HCT116 (cell line): ENCODE measurements at regions not wholly inside any gene's neighbourhood (a gene's known extent, or its start where the extent isn't known, plus 50 kb on each side); places are given as distances from the start of the nearest gene placed in this dataset.

Source experiments
- ATAC-seq: fragments of 200-7000 bp; cut with Tn5 transposase; 2 replicates; pipeline ENCODE4 v1.9.1; 2020; ENCODE audit warnings: mild to moderate bottlenecking, moderate library complexity
- BruUV-seq: library from RNA; stranded (reverse); fragments of 400-500 nt; replicated peaks from 2 replicates; lab custom pipeline; 2021; lab: Mats Ljungman, UMichigan
- CTCF ChIA-PET: fragments of 300-600 bp; sonication (Branson Sonifier 250); formaldehyde crosslinking; loops from one replicate; lab custom pipeline; 2021; ENCODE audit warnings: antibody characterized with exemption; lab: Charles Lee
- POLR2A ChIA-PET: fragments of 300-600, 350-600 bp; sonication (Branson Sonifier 250); formaldehyde crosslinking; loops from one replicate; lab custom pipeline; 2021; ENCODE audit warnings: antibody characterized with exemption; lab: Charles Lee
- RAD21 ChIA-PET, 2 experiments: fragments of 300-600 bp; sonication (Branson Sonifier 250); formaldehyde crosslinking; loops; one replicate each; lab custom pipeline; 2023; ENCODE audit warnings: low total read pairs in 2 of 2; ENCODE audit not compliant: uncharacterized antibody in 2 of 2, unreplicated experiment in 2 of 2, low non-redundant PET in 1 of 2; lab: Charles Lee
- DNase-seq: peaks from one replicate; pipeline ENCODE4 v3.0.0-alpha.2; 2010; ENCODE audit warnings: low read depth, low spot score
- H2AFZ ChIP-seq: fragments of 200-600 bp; shearing (Covaris generic), sonication (generic); 2 replicates; pipeline ENCODE4 v1.6.1; 2017; ENCODE audit warnings: low read depth, mixed run types, mixed read lengths, antibody characterized with exemption, low read length; ENCODE audit not compliant: poor library complexity, severe bottlenecking
- H3K27ac ChIP-seq: 2 replicates; pipeline ENCODE4 v1.5.1; 2012; ENCODE audit warnings: low read depth, low read length
- H3K27me3 ChIP-seq: fragments of 200-600 bp; sonication (generic); 2 replicates; pipeline ENCODE4 v1.6.1; 2016; ENCODE audit warnings: mixed run types, low read length, mixed read lengths; ENCODE audit not compliant: insufficient read depth
- H3K36me3 ChIP-seq, 2 experiments: fragments of 200-500 bp in 1 of 2; fragments of 200-600 bp in 1 of 2; sonication (Bioruptor generic) in 1 of 2; sonication (generic) in 1 of 2; 2 replicates each; pipeline versions ENCODE4 v1.5.1 to v1.6.1; 2014 to 2016; ENCODE audit warnings: low read length in 2 of 2, inconsistent platforms in 1 of 2, mixed read lengths in 1 of 2, mixed run types in 1 of 2; ENCODE audit not compliant: insufficient read depth in 2 of 2, control insufficient read depth in 1 of 2
- H3K4me1 ChIP-seq, 2 experiments: fragments of 200-600 bp in 1 of 2; sonication (generic) in 1 of 2; 2 replicates each; pipeline versions ENCODE4 v1.5.1 to v1.6.1; 2012 to 2017; ENCODE audit warnings: low read length in 2 of 2, inconsistent platforms in 1 of 2, mild to moderate bottlenecking in 1 of 2, mixed read lengths in 1 of 2, mixed run types in 1 of 2, moderate library complexity in 1 of 2; ENCODE audit not compliant: insufficient read depth in 2 of 2, control insufficient read depth in 1 of 2
- H3K4me2 ChIP-seq: fragments of 200-600 bp; sonication (generic); 2 replicates; pipeline ENCODE4 v1.6.1; 2017; ENCODE audit warnings: mixed run types, low read length, mixed read lengths
- H3K4me3 ChIP-seq, 2 experiments: fragments of 200-600 bp in 1 of 2; sonication (generic) in 1 of 2; replicated peaks in 1 of 2; 2 replicates each; pipeline ENCODE4 v1.5.1; 2011 to 2016; ENCODE audit warnings: low read length in 2 of 2, control low read depth in 1 of 2, low read depth in 1 of 2, mild to moderate bottlenecking in 1 of 2, mixed read lengths in 1 of 2, mixed run types in 1 of 2
- H3K79me2 ChIP-seq: fragments of 200-600 bp; sonication (generic); 2 replicates; pipeline ENCODE4 v1.6.1; 2017; ENCODE audit warnings: mild to moderate bottlenecking, mixed run types, low read length, moderate library complexity, mixed read lengths; ENCODE audit not compliant: insufficient read depth
- H3K9ac ChIP-seq: fragments of 200-600 bp; sonication (generic); 2 replicates; pipeline ENCODE4 v1.6.1; 2016; ENCODE audit warnings: low read length, mixed read lengths
- H3K9me2 ChIP-seq: fragments of 200-600 bp; sonication (generic), shearing (Covaris generic); 2 replicates; pipeline ENCODE4 v1.6.1; 2017; ENCODE audit warnings: mixed run types, mild to moderate bottlenecking, moderate library complexity; ENCODE audit not compliant: insufficient read depth
- H3K9me3 ChIP-seq, 2 experiments: fragments of 200-500 bp in 1 of 2; fragments of 200-600 bp in 1 of 2; sonication (Bioruptor generic) in 1 of 2; sonication (generic) in 1 of 2; 2 replicates each; pipeline ENCODE4 v1.6.1; 2014 to 2017; ENCODE audit warnings: low read length in 2 of 2, mixed read lengths in 2 of 2, inconsistent platforms in 1 of 2, low read depth in 1 of 2, mild to moderate bottlenecking in 1 of 2, mixed run types in 1 of 2, moderate library complexity in 1 of 2; ENCODE audit not compliant: control insufficient read depth in 1 of 2, insufficient read depth in 1 of 2
- H4K20me1 ChIP-seq: fragments of 200-600 bp; sonication (generic), shearing (Covaris generic); 2 replicates; pipeline ENCODE4 v1.6.1; 2017; ENCODE audit warnings: mixed run types, mild to moderate bottlenecking, moderate library complexity; ENCODE audit not compliant: insufficient read depth
- ATF3 ChIP-seq: IDR thresholded peaks from 2 replicates; pipeline ENCODE4 v1.6.1; 2012
- CBX3 ChIP-seq: IDR thresholded peaks from 2 replicates; pipeline ENCODE4 v1.6.1; 2012; ENCODE audit warnings: low read depth
- CEBPB ChIP-seq: IDR thresholded peaks from 2 replicates; pipeline ENCODE4 v1.6.1; 2012; ENCODE audit warnings: low read depth
- EGR1 ChIP-seq: IDR thresholded peaks from 2 replicates; pipeline ENCODE4 v1.6.1; 2012; ENCODE audit warnings: low read depth
- ELF1 ChIP-seq: IDR thresholded peaks from 2 replicates; pipeline ENCODE4 v1.6.1; 2012; ENCODE audit warnings: low read depth, borderline replicate concordance
- EZH2 ChIP-seq: fragments of 200-600 bp; sonication (generic); IDR thresholded peaks from 2 replicates; pipeline ENCODE4 v1.6.1; 2017; ENCODE audit warnings: antibody characterized with exemption, mixed run types
- FOSL1 ChIP-seq: IDR thresholded peaks from 2 replicates; pipeline ENCODE4 v1.6.1; 2012; ENCODE audit warnings: low read depth
- JUND ChIP-seq: IDR thresholded peaks from 2 replicates; pipeline ENCODE4 v1.6.1; 2012
- RAD21 ChIP-seq: IDR thresholded peaks from 2 replicates; pipeline ENCODE4 v1.6.1; 2012; ENCODE audit warnings: low read depth, mild to moderate bottlenecking
- REST ChIP-seq: IDR thresholded peaks from 2 replicates; pipeline ENCODE4 v1.6.1; 2012; ENCODE audit warnings: low read depth
- SIN3A ChIP-seq: IDR thresholded peaks from 2 replicates; pipeline ENCODE4 v1.6.1; 2012; ENCODE audit warnings: low read depth
- SP1 ChIP-seq: IDR thresholded peaks from 2 replicates; pipeline ENCODE4 v1.6.1; 2012; ENCODE audit warnings: low read depth
- SRF ChIP-seq: IDR thresholded peaks from 2 replicates; pipeline ENCODE4 v1.6.1; 2012; ENCODE audit warnings: low read depth
- YY1 ChIP-seq: IDR thresholded peaks from 2 replicates; pipeline ENCODE4 v1.6.1; 2011; ENCODE audit warnings: low read length, low read depth, moderate library complexity, mild to moderate bottlenecking; ENCODE audit not compliant: insufficient replicate concordance; ENCODE audit errors: extremely low read depth
- ZBTB33 ChIP-seq: IDR thresholded peaks from 2 replicates; pipeline ENCODE4 v1.6.1; 2011; ENCODE audit warnings: mild to moderate bottlenecking, low read length, moderate library complexity; ENCODE audit not compliant: insufficient replicate concordance; ENCODE audit errors: extremely low read depth
- intact Hi-C: fragments of 100-400 bp; cut with micrococcal nuclease; formaldehyde crosslinking; loops from 2 replicates; pipeline ENCODE4 v1.10.0; 2022

GRCh38 chr4:20043991-20044390 is 207.7 kb upstream of the SLIT2 start:
- DNase-seq (no peak), ATAC-seq (no peak)
- no peak overlapping the region for H3K9ac ChIP-seq
- BruUV-seq, result no TSS peak
- H3K27ac ChIP-seq, result no peak overlapping the region
- H3K36me3 ChIP-seq, result no peaks in the 10 kb centered on the region
- no peaks in the 10 kb centered on the region for H3K9me2 ChIP-seq
- no peaks in the 10 kb centered on the region for H4K20me1 ChIP-seq
- H3K4me1 ChIP-seq, result no peaks in the 10 kb centered on the region
- H3K27me3 ChIP-seq, result no peaks in the 10 kb centered on the region
- intact Hi-C loops, result no loop called here
- CTCF ChIA-PET, result no interaction called here
- H3K4me2 ChIP-seq, result no peak overlapping the region
- no peaks in the 10 kb centered on the region for H3K9me3 ChIP-seq
- H3K4me3 ChIP-seq, result no peak overlapping the region
- TF ChIP-seq SP1, result no peak
- TF ChIP-seq ATF3, result no peak
- no peak for TF ChIP-seq EGR1
- no peak for TF ChIP-seq YY1
- TF ChIP-seq ZBTB33, result no peak
- no peak for TF ChIP-seq CBX3
- TF ChIP-seq FOSL1, result no peak
- TF ChIP-seq REST, result no peak
- no peak for TF ChIP-seq EZH2
- TF ChIP-seq SRF, result no peak
- no peak for TF ChIP-seq ELF1
- no peak for TF ChIP-seq CEBPB
- TF ChIP-seq JUND, result no peak
- TF ChIP-seq RAD21, result no peak
- TF ChIP-seq SIN3A, result no peak
- H3K79me2 ChIP-seq, result no peaks in the 10 kb centered on the region
- RAD21 ChIA-PET, result no interaction called here
- H2AFZ ChIP-seq, result no peak overlapping the region
- POLR2A ChIA-PET, result no interaction called here
